ENCODE measurements at regions not wholly inside any gene's neighbourhood (a gene's known extent, or its start where the extent isn't known, plus 50 kb on each side); places are given as distances from the start of the nearest gene placed in this dataset.

DNA sequence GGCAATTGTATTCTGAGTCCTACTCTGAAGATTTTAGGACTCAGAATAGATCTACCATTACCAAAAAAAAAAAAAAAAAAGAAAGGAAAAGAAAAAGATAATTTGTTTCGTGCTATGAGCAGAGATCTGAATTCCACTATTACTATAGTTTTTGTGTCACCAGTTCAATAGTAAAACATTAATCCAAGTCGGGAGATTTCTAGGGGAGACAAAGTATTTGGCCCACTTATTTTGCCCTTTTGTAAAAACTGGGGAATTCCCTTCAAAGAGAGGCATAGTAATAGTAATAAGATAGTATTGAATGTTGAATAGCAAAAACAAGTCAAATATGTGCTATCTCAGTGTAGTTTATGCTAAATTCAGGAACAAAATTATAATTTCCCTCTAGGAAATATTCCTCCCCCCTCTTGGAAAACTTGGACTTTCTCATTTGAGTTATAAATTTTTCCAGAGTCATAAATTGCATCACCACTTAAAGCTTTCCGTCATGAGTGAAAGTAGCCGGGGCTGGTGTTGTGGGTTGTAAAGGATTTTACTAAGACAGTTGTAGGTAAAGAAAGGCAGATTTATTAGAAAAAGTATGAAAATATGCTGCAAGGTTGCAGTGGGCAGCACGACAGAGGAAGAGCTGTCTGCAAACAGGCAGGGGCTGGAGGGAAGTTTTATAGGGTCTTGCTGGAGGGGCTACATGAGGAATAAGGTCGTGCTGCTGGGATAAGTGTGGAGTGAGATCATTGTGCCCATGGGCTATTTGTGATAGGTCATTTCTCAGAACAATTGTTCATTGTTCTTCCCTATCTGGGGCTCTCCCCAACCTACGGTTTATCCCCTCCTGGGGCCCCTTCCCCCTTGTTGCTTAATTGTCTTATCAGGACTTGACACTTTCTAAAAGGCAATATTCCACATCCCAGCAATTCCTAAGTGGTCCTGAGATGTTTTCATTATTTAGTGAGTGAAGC, 1009.9 kb downstream of the PLA2G4A start:
- intact Hi-C loops (cut with DNase I), result no loop called here
- TF ChIP-seq, protein P1, sequence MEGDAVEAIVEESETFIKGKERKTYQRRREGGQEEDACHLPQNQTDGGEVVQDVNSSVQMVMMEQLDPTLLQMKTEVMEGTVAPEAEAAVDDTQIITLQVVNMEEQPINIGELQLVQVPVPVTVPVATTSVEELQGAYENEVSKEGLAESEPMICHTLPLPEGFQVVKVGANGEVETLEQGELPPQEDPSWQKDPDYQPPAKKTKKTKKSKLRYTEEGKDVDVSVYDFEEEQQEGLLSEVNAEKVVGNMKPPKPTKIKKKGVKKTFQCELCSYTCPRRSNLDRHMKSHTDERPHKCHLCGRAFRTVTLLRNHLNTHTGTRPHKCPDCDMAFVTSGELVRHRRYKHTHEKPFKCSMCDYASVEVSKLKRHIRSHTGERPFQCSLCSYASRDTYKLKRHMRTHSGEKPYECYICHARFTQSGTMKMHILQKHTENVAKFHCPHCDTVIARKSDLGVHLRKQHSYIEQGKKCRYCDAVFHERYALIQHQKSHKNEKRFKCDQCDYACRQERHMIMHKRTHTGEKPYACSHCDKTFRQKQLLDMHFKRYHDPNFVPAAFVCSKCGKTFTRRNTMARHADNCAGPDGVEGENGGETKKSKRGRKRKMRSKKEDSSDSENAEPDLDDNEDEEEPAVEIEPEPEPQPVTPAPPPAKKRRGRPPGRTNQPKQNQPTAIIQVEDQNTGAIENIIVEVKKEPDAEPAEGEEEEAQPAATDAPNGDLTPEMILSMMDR (IDR thresholded peaks at IDR 0.05; ENCODE audit: borderline replicate concordance, extremely low read depth, insufficient read depth), result no peak
- H3K36me3 ChIP-seq (ENCODE audit: control insufficient read depth in 2 of 3, insufficient read depth in 3 of 3, low read length in 3 of 3), result no peaks in the 10 kb centered on the region
- H3K27ac ChIP-seq (ENCODE audit: low read depth in 2 of 2, low read length in 2 of 2), result no peak overlapping the region
- no peak overlapping the region for H3K9ac ChIP-seq (ENCODE audit: low read length in 3 of 3)
- no peaks in the 10 kb centered on the region for H3K27me3 ChIP-seq (ENCODE audit: control insufficient read depth, insufficient read depth, low read length)
- DNase-seq (no peak), FAIRE-seq (no peak)
- no peaks in the 10 kb centered on the region for H3K4me1 ChIP-seq (ENCODE audit: control insufficient read depth in 2 of 3, insufficient read depth in 2 of 3, low read depth in 1 of 3, low read length in 3 of 3)
- no peaks in the 10 kb centered on the region for H3K9me3 ChIP-seq (ENCODE audit: control insufficient read depth in 2 of 3, insufficient read depth in 1 of 3, low read length in 3 of 3)
- no peak overlapping the region for H3K4me3 ChIP-seq (ENCODE audit: low read length in 3 of 3)

DNA sequence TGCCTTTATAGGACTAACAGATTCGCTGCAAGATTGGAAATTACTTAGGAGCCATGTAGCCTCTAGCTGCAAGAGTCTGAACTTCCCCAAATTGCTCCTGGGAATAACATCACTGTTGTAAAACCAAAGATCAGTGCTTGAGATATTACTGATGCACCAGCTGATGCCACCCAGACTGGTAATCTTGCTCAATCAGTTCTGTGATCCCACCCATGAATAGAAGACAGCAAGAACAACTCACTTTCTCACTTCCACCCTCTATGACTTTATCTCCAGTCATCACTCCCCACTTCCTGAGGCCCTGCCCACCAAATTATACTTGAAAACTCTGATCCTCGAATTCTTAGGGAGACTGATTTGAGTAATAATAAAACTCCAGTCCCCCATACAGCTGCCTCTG, 1011.1 kb downstream of the PLA2G4A start:
- no peak overlapping the region for H3K4me3 ChIP-seq (ENCODE audit: low read length in 3 of 3)
- intact Hi-C loops (cut with DNase I), result no loop called here
- TF ChIP-seq, protein P1 (IDR thresholded peaks at IDR 0.05; ENCODE audit: borderline replicate concordance, extremely low read depth, insufficient read depth), result no peak

DNA sequence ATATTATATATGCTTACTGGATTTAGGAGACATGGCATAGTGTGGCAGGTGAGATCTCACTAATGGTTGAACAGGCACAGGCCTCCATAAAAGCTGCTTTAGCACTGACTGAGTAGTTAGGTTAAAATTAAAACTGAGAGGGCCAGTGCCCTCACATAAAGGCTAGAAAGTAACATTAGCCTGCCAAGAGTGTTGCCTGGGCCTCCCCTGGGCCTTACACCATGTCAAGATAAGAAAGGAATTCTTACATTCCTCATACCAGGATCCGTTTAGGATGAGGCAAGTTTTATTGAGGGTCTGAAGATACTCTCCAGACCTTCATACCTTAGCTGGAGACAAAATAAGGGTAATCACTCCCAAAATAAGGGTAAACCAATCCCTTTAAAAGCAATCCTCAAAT, 1011.8 kb downstream of the PLA2G4A start:
- H3K9ac ChIP-seq (ENCODE audit: low read length in 3 of 3), result no peak overlapping the region
- FAIRE-seq (no peak), DNase-seq (no peak)
- no peaks in the 10 kb centered on the region for H3K36me3 ChIP-seq (ENCODE audit: control insufficient read depth in 2 of 3, insufficient read depth in 3 of 3, low read length in 3 of 3)
- H3K27ac ChIP-seq (ENCODE audit: low read depth in 2 of 2, low read length in 2 of 2), result no peak overlapping the region
- H3K4me3 ChIP-seq (ENCODE audit: low read length in 3 of 3), result no peak overlapping the region
- H3K4me1 ChIP-seq (ENCODE audit: control insufficient read depth in 2 of 3, insufficient read depth in 2 of 3, low read depth in 1 of 3, low read length in 3 of 3), result no peaks in the 10 kb centered on the region
- TF ChIP-seq, protein P1 (IDR thresholded peaks at IDR 0.05; ENCODE audit: borderline replicate concordance, extremely low read depth, insufficient read depth), result no peak
- no peaks in the 10 kb centered on the region for H3K9me3 ChIP-seq (ENCODE audit: control insufficient read depth in 2 of 3, insufficient read depth in 1 of 3, low read length in 3 of 3)
- H3K27me3 ChIP-seq (ENCODE audit: control insufficient read depth, insufficient read depth, low read length), result no peaks in the 10 kb centered on the region
- intact Hi-C loops (cut with DNase I), result no loop called here

More for the DNA sequence above, 1011.1 kb downstream of the PLA2G4A start:
- no peak for FAIRE-seq
- no peaks in the 10 kb centered on the region for H3K9me3 ChIP-seq (ENCODE audit: control insufficient read depth in 2 of 3, insufficient read depth in 1 of 3, low read length in 3 of 3)
- H3K4me1 ChIP-seq (ENCODE audit: control insufficient read depth in 2 of 3, insufficient read depth in 2 of 3, low read depth in 1 of 3, low read length in 3 of 3), result no peaks in the 10 kb centered on the region
- no peak overlapping the region for H3K27ac ChIP-seq (ENCODE audit: low read depth in 2 of 2, low read length in 2 of 2)
- DNase-seq, result no peak
- no peaks in the 10 kb centered on the region for H3K36me3 ChIP-seq (ENCODE audit: control insufficient read depth in 2 of 3, insufficient read depth in 3 of 3, low read length in 3 of 3)
- H3K27me3 ChIP-seq (ENCODE audit: control insufficient read depth, insufficient read depth, low read length), result no peaks in the 10 kb centered on the region
- H3K9ac ChIP-seq (ENCODE audit: low read length in 3 of 3), result no peak overlapping the region
